GM12878 (cell line): ENCODE measurements at regions not wholly inside any gene's neighbourhood (a gene's known extent, or its start where the extent isn't known, plus 50 kb on each side); places are given as distances from the start of the nearest gene placed in this dataset.

Experiments used
- ATAC-seq: fragments of 200-7000 bp; cut with Tn5 transposase; 3 replicates; pipeline ENCODE4 v1.9.1; 2020; ENCODE audit warnings: mild to moderate bottlenecking, moderate library complexity
- BruUV-seq: library from RNA; stranded (reverse); fragments of 400-500 nt; replicated peaks from 2 replicates; lab custom pipeline; 2021; lab: Mats Ljungman, UMichigan
- CTCF ChIA-PET: fragments of 300-600 bp; sonication (Branson Sonifier 250); formaldehyde crosslinking; extraction: SDS; loops from one replicate; lab custom pipeline; 2021; ENCODE audit warnings: inconsistent platforms; lab: Yijun Ruan, JAX
- POLR2A ChIA-PET: fragments of 350-600 bp; formaldehyde crosslinking; extraction: SDS; loops from one replicate; lab custom pipeline; 2021; ENCODE audit warnings: inconsistent platforms; lab: Charles Lee
- RAD21 ChIA-PET: fragments of 300-600 bp; sonication (Branson Sonifier 250); formaldehyde crosslinking; loops from one replicate; lab custom pipeline; 2023; ENCODE audit warnings: antibody characterized with exemption; ENCODE audit not compliant: unreplicated experiment; lab: Charles Lee
- SMC1A ChIA-PET: fragments of 300-600 bp; sonication (Branson Sonifier 250); formaldehyde crosslinking; loops from one replicate; lab custom pipeline; 2023; ENCODE audit not compliant: unreplicated experiment, uncharacterized antibody; lab: Charles Lee
- DNase-seq: peaks from one replicate; pipeline ENCODE4 v3.0.0-alpha.2; 2011; ENCODE audit warnings: low read depth, low spot score
- FAIRE-seq: peaks from 3 replicates; lab custom pipeline; 2011; peaks lifted over from hg19 to GRCh38; lab: Jason Lieb, UNC
- H2AFZ ChIP-seq: 2 replicates; pipeline ENCODE4 v1.6.0; 2011; ENCODE audit warnings: low read depth, low read length, control low read depth; ENCODE audit not compliant: control insufficient read depth
- H3K27ac ChIP-seq: 2 replicates; pipeline ENCODE4 v1.5.1; 2011; ENCODE audit warnings: control low read depth; ENCODE audit not compliant: control insufficient read depth, insufficient read depth
- H3K27me3 ChIP-seq, 2 experiments: replicated peaks in 1 of 2; 2 replicates each; pipeline versions ENCODE4 v1.6.0 to v1.6.1; 2011; ENCODE audit warnings: low read length in 1 of 2; ENCODE audit not compliant: control insufficient read depth in 2 of 2, insufficient read depth in 2 of 2
- H3K36me3 ChIP-seq, 2 experiments: 2 replicates each; pipeline ENCODE4 v1.5.1; 2011; ENCODE audit warnings: low read length in 1 of 2; ENCODE audit not compliant: control insufficient read depth in 2 of 2, insufficient read depth in 2 of 2
- H3K4me1 ChIP-seq: 2 replicates; pipeline ENCODE4 v1.6.1; 2011; ENCODE audit warnings: mild to moderate bottlenecking, low read length, moderate library complexity, mixed read lengths; ENCODE audit not compliant: control insufficient read depth, insufficient read depth
- H3K4me2 ChIP-seq: 2 replicates; pipeline ENCODE4 v1.6.0; 2011; ENCODE audit warnings: control low read depth; ENCODE audit not compliant: control insufficient read depth, insufficient read depth
- H3K4me3 ChIP-seq: fragments of 200-600 bp; sonication (generic); 2 replicates; pipeline ENCODE4 v1.5.1; 2016
- H3K79me2 ChIP-seq: 2 replicates; pipeline ENCODE4 v1.6.0; 2011; ENCODE audit warnings: low read length; ENCODE audit not compliant: control insufficient read depth, insufficient read depth
- H3K9ac ChIP-seq: 2 replicates; pipeline ENCODE4 v1.8.0; 2011; ENCODE audit warnings: low read length, control low read depth, mixed read lengths; ENCODE audit not compliant: control insufficient read depth, insufficient read depth
- H3K9me3 ChIP-seq: replicated peaks from 3 replicates; pipeline ENCODE4 v1.5.1; 2011; ENCODE audit warnings: mild to moderate bottlenecking, low read length; ENCODE audit not compliant: control insufficient read depth, insufficient read depth
- H4K20me1 ChIP-seq: 2 replicates; pipeline ENCODE4 v1.6.0; 2011; ENCODE audit not compliant: control insufficient read depth, insufficient read depth
- ATF7 ChIP-seq: fragments of 450-650 bp; IDR thresholded peaks from 2 replicates; pipeline ENCODE4 v1.6.1; 2016; ENCODE audit warnings: low read depth, mild to moderate bottlenecking
- GABPA ChIP-seq: IDR thresholded peaks from 2 replicates; pipeline ENCODE4 v1.6.1; 2014; ENCODE audit warnings: antibody characterized with exemption, low read depth, mild to moderate bottlenecking, inconsistent platforms
- HCFC1 ChIP-seq: fragments of 150-350 bp; IDR thresholded peaks from 2 replicates; pipeline ENCODE4 v1.6.1; 2014; ENCODE audit warnings: low read length
- MEF2A ChIP-seq: IDR thresholded peaks from 2 replicates; pipeline ENCODE4 v1.6.1; 2011; ENCODE audit warnings: low read depth, mild to moderate bottlenecking, low read length, moderate library complexity; ENCODE audit not compliant: insufficient read depth
- MYC ChIP-seq: IDR thresholded peaks from 2 replicates; pipeline ENCODE4 v1.6.1; 2011; ENCODE audit warnings: mild to moderate bottlenecking, low read length, moderate library complexity, inconsistent platforms; ENCODE audit not compliant: insufficient read depth, insufficient replicate concordance, insufficient read length, severe bottlenecking
- NFIC ChIP-seq: IDR thresholded peaks from 2 replicates; pipeline ENCODE4 v1.6.1; 2012; ENCODE audit warnings: low read depth, mild to moderate bottlenecking, inconsistent platforms, low read length, moderate library complexity
- NFYA ChIP-seq: IDR thresholded peaks from 2 replicates; pipeline ENCODE4 v1.6.1; 2011; ENCODE audit warnings: low read depth, mild to moderate bottlenecking, low read length, improper control_type of control experiment, borderline replicate concordance
- SMARCA5 ChIP-seq: fragments of 450-650 bp; IDR thresholded peaks from 2 replicates; pipeline ENCODE4 v1.6.1; 2017; ENCODE audit warnings: mild to moderate bottlenecking
- WGBS: methylation state at CpG from one replicate; pipeline ENCODE4 v1.1.6; 2016; ENCODE audit warnings: low lambda C conversion rate; ENCODE audit not compliant: insufficient replicate concordance, insufficient coverage; ENCODE audit errors: missing lambda C conversion rate; 5-methylcytosine and 5-hydroxymethylcytosine counted together
- in situ Hi-C: fragments of 300-500 bp; cut with MboI; formaldehyde crosslinking; loops from 9 replicates; pipeline ENCODE4 v1.14.3; 2018; ENCODE audit warnings: mixed read lengths
- intact Hi-C: fragments of 100-400 bp; cut with micrococcal nuclease; formaldehyde crosslinking; loops from one replicate; pipeline ENCODE4 v1.14.2; 2022; ENCODE audit not compliant: unreplicated experiment
- TF ChIP-seq, protein P1 (sequence below): IDR thresholded peaks from 2 replicates; pipeline ENCODE4 v1.6.1; 2012; ENCODE audit warnings: low read depth, low read length, improper control_type of control experiment
- TF ChIP-seq, protein P2 (sequence below), 3 experiments: IDR thresholded peaks in 2 of 3; conservative IDR thresholded peaks in 1 of 3; 2 replicates each; pipeline ENCODE4 v1.5.1; 2011; ENCODE audit warnings: low read depth in 3 of 3, low read length in 3 of 3, mild to moderate bottlenecking in 3 of 3, control low read depth in 2 of 3, moderate library complexity in 2 of 3, inconsistent platforms in 1 of 3, mixed read lengths in 1 of 3; ENCODE audit not compliant: control insufficient read depth in 2 of 3, insufficient read depth in 1 of 3; ENCODE audit errors: extremely low read depth in 1 of 3
- TF ChIP-seq, protein P3 (sequence below): fragments of 450-650 bp; IDR thresholded peaks from 2 replicates; pipeline ENCODE4 v1.6.1; 2017; ENCODE audit warnings: mild to moderate bottlenecking, moderate library complexity
- TF ChIP-seq, protein P4 (sequence below): fragments of 450-650 bp; conservative IDR thresholded peaks from 2 replicates; pipeline ENCODE4 v1.6.1; 2017; ENCODE audit warnings: mild to moderate bottlenecking, moderate library complexity

DNA sequence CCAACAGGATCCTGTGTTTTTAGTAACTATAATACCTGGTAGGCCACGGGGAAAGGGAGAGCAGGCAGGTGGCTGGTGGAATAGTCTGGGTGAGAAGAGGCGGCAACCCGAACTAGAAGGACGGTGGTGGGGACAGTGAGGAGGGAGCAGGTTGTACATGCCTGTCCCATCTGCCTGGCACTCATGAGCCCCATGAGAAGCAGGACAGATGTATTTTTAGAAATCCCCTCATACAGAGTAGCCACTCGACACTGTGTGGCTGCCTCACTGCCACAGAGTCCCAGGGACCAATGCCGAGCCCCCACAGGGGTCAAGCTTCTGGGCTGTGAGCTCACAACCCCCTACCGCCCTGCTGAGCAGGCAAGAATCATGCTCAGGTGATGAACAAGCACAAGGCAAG lies 136.6 kb downstream of the SEC61B start (continued):
- TF ChIP-seq, protein P1, sequence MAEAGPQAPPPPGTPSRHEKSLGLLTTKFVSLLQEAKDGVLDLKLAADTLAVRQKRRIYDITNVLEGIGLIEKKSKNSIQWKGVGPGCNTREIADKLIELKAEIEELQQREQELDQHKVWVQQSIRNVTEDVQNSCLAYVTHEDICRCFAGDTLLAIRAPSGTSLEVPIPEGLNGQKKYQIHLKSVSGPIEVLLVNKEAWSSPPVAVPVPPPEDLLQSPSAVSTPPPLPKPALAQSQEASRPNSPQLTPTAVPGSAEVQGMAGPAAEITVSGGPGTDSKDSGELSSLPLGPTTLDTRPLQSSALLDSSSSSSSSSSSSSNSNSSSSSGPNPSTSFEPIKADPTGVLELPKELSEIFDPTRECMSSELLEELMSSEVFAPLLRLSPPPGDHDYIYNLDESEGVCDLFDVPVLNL, result no peak
- TF ChIP-seq HCFC1 (no peak), NFYA (no peak), MYC (no peak), ATF7 (no peak)

DNA sequence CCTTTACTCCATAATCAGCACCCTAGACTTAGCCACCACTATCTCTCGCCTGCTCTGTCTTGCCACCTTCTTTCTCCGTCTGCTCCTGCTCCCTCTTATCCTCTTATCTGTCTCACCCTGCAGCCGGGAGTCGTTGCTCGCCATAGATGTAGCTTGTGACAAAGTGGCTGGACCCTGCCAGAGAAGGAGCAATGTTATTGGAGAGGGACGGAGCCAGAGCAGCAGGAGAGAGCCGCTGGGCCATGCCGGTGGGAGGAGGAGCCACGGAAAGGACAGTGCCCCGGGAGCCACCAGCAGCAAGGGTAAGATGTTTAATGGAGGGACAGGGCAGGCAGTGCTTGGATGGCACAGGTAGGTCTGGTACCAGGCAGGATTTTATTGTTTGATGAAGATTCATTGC lies 137.3 kb downstream of the SEC61B start:
- H3K36me3 ChIP-seq, result no peaks in the 10 kb centered on the region
- H3K79me2 ChIP-seq, result no peaks in the 10 kb centered on the region
- no peaks in the 10 kb centered on the region; the same call in 1 of the 3 replicates for H3K9me3 ChIP-seq
- intact Hi-C loops, result no loop called here
- H3K4me3 ChIP-seq, result no peak overlapping the region
- no peaks in the 10 kb centered on the region for H3K27me3 ChIP-seq
- H2AFZ ChIP-seq, result no peak overlapping the region
- CTCF ChIA-PET, result no interaction called here
- RAD21 ChIA-PET, result no interaction called here
- SMC1A ChIA-PET, result interaction anchor here (0.9 to 1.2 kb wide), 2 partner anchors 12 to 156 kb away, joined by 3 to 4 read pairs; no protein-coding TSS in a partner anchor
- H3K27ac ChIP-seq, result no peak overlapping the region
- in situ Hi-C loops, result no loop called here
- FAIRE-seq, result no peak
- DNase-seq, result no peak
- H3K9ac ChIP-seq, result no peak overlapping the region
- POLR2A ChIA-PET, result no interaction called here
- H3K4me2 ChIP-seq, result no peak overlapping the region
- BruUV-seq, result no TSS peak
- no peak for ATAC-seq
- 45% methylated on average over 10 of the region's 10 CpGs for WGBS
- no peaks in the 10 kb centered on the region for H3K4me1 ChIP-seq
- H4K20me1 ChIP-seq, result no peaks in the 10 kb centered on the region
- TF ChIP-seq MEF2A (no peak), GABPA (no peak), NFIC (no peak), SMARCA5 (no peak)
- TF ChIP-seq, protein P2, sequence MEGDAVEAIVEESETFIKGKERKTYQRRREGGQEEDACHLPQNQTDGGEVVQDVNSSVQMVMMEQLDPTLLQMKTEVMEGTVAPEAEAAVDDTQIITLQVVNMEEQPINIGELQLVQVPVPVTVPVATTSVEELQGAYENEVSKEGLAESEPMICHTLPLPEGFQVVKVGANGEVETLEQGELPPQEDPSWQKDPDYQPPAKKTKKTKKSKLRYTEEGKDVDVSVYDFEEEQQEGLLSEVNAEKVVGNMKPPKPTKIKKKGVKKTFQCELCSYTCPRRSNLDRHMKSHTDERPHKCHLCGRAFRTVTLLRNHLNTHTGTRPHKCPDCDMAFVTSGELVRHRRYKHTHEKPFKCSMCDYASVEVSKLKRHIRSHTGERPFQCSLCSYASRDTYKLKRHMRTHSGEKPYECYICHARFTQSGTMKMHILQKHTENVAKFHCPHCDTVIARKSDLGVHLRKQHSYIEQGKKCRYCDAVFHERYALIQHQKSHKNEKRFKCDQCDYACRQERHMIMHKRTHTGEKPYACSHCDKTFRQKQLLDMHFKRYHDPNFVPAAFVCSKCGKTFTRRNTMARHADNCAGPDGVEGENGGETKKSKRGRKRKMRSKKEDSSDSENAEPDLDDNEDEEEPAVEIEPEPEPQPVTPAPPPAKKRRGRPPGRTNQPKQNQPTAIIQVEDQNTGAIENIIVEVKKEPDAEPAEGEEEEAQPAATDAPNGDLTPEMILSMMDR (IDR thresholded peaks at IDR 0.05 in 2 of 3, conservative IDR thresholded peaks at IDR 0.05 in 1 of 3; ENCODE audit: control insufficient read depth in 2 of 3, extremely low read depth in 1 of 3, insufficient read depth in 1 of 3, low read depth in 3 of 3, low read length in 3 of 3), result no peak
- TF ChIP-seq, protein P3, sequence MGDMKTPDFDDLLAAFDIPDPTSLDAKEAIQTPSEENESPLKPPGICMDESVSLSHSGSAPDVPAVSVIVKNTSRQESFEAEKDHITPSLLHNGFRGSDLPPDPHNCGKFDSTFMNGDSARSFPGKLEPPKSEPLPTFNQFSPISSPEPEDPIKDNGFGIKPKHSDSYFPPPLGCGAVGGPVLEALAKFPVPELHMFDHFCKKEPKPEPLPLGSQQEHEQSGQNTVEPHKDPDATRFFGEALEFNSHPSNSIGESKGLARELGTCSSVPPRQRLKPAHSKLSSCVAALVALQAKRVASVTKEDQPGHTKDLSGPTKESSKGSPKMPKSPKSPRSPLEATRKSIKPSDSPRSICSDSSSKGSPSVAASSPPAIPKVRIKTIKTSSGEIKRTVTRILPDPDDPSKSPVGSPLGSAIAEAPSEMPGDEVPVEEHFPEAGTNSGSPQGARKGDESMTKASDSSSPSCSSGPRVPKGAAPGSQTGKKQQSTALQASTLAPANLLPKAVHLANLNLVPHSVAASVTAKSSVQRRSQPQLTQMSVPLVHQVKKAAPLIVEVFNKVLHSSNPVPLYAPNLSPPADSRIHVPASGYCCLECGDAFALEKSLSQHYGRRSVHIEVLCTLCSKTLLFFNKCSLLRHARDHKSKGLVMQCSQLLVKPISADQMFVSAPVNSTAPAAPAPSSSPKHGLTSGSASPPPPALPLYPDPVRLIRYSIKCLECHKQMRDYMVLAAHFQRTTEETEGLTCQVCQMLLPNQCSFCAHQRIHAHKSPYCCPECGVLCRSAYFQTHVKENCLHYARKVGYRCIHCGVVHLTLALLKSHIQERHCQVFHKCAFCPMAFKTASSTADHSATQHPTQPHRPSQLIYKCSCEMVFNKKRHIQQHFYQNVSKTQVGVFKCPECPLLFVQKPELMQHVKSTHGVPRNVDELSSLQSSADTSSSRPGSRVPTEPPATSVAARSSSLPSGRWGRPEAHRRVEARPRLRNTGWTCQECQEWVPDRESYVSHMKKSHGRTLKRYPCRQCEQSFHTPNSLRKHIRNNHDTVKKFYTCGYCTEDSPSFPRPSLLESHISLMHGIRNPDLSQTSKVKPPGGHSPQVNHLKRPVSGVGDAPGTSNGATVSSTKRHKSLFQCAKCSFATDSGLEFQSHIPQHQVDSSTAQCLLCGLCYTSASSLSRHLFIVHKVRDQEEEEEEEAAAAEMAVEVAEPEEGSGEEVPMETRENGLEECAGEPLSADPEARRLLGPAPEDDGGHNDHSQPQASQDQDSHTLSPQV, result no peak
- TF ChIP-seq, protein P4, sequence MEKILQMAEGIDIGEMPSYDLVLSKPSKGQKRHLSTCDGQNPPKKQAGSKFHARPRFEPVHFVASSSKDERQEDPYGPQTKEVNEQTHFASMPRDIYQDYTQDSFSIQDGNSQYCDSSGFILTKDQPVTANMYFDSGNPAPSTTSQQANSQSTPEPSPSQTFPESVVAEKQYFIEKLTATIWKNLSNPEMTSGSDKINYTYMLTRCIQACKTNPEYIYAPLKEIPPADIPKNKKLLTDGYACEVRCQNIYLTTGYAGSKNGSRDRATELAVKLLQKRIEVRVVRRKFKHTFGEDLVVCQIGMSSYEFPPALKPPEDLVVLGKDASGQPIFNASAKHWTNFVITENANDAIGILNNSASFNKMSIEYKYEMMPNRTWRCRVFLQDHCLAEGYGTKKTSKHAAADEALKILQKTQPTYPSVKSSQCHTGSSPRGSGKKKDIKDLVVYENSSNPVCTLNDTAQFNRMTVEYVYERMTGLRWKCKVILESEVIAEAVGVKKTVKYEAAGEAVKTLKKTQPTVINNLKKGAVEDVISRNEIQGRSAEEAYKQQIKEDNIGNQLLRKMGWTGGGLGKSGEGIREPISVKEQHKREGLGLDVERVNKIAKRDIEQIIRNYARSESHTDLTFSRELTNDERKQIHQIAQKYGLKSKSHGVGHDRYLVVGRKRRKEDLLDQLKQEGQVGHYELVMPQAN, result no peak
